ENCODE measurements at regions not wholly inside any gene's neighbourhood (a gene's known extent, or its start where the extent isn't known, plus 50 kb on each side); places are given as distances from the start of the nearest gene placed in this dataset.

DNA sequence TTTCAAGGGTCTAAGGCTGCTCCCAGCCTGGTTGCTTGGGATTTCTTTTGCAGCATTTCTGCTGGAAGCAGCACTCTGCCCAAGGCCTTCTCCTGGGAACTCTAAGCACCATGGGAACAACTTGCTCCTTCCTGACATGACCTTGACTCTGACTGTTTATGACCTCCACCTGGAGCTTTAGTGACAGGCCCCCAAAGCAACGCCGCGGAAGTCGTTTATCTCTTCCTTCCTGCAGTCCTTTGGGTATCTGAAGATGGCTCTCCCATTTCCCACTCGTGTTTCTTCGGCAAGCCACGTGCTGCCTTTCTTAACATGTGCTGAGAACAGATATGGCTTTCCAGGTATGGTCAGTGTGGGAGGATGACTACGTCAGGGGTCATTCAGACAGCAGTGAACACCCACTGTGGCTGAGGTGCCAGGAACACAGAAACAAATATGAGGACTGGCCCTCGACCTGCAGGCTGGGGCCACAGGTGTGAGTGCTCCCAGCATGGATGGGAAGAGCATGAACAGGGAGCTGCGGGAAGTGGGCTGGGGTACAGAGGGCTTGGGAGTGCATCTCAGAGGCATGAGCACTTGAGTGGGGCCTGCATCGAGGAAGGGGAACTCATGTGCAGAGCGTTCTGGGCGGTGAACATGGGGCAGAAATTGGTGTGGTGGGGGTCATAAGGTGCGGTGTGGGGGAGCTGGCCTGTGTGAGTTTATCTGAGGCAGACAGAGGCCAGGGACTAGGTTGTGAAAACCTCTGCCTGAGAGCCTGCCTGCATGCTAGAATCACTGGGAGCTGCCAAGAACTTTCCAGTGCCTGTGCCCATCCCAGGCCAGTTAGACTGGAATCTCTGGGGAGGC lies 140.5 kb downstream of the TSN start:
- in situ Hi-C loops (cut with HindIII; ENCODE audit: low sequenced_read_pairs) = no loop called here

DNA sequence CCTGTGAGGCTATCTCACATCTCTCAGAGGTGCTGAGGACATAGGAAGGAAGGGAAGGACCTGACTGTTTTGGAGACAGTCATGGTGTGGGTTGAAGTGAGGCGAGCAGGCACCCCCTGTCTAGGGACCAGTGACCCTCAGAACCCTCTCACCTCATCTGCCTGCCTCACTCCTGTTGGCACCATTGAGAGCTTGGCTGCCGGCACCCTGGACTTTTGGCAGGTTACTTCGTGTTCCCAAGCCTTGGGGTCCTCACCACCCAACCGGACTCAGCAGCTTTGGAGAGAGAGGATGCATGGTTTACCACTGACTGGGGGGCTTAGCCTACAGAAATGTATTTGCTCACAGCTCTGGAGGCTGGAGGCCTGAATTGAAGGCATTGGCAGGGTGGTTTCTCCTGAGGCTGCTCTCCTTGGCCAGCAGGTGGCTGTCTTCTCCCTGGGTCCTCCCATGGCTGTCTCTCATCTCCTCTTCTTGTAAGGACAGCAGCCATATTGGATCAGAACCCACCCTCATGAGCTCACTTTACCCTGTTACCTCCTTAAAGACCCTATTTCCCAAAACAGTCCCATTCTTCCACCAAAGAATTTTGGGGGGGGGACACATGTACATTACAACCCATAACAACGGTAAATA lies 142.0 kb downstream of the TSN start:
- in situ Hi-C loops (cut with HindIII; ENCODE audit: low sequenced_read_pairs) = no loop called here

DNA sequence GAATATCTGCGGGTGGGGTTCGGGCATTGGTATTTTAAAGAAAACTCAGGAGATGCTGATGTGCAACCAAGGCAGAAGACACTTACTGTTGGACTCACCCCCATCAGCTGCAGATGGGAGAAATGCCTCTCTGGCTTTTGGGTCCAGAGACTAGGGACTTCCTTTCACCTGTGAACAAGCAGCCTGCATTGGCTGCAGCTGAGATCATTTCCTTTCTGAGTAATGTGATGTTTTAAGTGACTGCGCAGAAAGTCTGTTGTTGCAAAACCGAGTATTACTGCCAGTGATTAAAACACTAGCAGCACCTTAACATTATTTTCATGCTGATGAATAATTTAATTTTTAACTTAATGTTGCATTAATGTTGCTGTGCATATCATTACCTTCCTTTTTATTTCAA lies 143.0 kb downstream of the TSN start:
- in situ Hi-C loops (cut with HindIII; ENCODE audit: low sequenced_read_pairs) = no loop called here

DNA sequence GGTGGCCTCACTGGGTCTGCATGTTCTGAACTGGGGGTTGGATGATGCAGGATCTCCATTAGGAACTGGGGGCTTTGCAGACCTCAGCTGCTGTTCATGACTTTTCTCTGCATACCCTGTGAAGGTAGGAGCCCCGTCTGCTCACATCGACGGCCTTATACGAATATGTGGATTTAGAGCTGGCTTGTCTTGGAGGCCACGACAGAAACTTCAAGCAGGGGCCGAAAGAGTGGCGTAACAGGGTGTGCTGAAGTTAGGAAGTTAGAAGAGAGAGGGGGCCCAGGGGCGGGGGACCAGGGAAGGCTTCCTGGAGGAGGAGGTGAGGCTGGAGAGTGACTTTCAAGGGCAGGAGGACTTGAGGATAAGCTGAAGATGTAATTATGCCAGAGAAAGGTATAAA lies 144.9 kb downstream of the TSN start:
- in situ Hi-C loops (cut with HindIII; ENCODE audit: low sequenced_read_pairs) = no loop called here

DNA sequence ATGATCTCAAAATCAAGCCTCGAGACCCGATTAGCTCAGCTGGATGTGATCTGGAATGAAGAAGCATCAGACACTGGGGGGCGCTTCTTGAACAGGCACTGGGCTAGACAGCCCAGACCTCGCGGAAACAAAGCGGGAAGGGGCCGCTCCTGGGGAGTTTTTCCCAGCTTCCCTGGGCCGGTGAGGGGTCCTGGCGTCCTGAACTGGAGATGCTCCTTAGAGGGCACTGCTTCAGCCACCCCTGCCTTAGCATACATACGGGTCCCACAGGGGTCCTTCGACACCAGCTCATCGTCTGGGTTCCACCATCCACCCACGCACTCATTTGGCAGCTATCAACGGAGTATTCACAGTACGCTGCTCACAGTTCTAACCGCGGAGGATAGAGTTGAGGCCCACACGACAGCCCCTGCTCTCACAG lies 146.7 kb downstream of the TSN start:
- in situ Hi-C loops (cut with HindIII; ENCODE audit: low sequenced_read_pairs) = no loop called here

DNA sequence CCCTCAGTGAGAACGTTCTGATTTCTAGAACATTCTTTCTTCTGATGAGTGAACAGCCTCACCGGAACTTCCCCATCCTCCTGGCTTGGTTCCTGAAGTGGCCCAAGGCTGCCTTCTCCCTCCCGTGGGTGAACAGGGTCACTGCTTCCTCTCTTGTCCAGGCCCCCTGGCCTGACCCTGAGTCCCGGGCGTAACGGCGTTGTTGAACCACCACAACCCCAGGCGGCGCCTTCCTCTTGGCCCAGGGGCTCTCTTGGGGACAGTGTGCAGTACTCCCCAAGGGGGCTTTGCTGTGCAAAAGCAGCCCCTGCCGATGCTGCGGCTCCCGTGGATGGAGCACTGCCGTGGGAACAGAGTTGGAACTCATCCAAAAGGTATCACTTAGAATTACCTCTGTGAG lies 147.2 kb downstream of the TSN start:
- in situ Hi-C loops (cut with HindIII; ENCODE audit: low sequenced_read_pairs) = no loop called here

DNA sequence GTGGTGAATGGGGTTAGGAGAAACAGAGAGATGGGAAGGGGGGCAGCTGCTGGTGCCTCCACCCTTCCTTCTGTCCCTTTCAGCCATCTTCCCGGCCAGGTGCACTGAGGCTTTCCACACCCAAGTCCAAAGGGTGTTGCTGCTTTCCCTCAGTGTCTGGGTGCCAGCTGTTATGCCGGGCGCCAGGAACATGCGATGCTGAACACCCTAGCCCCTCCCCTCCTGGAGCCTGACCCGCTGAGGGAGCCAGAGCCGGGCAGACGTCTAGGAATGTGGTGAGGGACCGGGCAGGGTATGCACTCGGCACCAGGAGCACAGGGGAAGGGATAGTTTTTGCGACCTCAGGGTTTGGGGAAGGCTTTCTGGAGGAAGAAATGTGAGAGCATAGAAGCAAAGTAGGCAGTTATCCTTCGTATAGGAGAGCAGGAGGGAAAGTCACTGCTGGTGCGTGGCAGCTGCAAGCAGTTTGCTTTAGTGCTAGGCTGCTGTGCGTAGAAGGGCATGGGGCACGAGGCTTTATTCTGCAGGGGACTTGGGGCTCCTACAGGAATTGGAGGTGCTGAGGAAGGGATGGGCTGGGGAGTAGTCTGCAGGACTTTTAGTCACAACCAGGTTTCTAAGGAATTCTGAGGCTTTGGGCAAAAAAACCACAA lies 147.7 kb downstream of the TSN start:
- in situ Hi-C loops (cut with HindIII; ENCODE audit: low sequenced_read_pairs) = no loop called here

DNA sequence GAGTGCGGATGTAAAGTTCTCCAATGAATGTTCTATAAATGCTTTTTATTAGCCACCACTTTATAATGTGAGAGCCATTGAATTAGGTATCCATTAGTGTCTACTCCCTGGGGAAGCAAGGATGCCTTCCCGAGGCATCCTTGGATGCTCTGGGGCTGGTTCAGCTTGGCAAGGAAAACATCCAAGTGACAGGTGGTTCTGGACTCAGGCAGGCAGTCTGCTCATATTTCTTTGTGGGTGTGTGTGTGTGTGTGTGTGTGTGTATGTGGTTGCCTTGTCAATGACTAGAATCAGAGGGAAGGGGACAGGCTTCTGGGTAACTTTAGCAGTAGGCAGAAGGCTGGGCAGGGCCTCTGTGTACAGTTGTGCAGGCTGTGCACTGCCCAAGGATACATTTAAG lies 149.2 kb downstream of the TSN start:
- in situ Hi-C loops (cut with HindIII; ENCODE audit: low sequenced_read_pairs) = no loop called here

DNA sequence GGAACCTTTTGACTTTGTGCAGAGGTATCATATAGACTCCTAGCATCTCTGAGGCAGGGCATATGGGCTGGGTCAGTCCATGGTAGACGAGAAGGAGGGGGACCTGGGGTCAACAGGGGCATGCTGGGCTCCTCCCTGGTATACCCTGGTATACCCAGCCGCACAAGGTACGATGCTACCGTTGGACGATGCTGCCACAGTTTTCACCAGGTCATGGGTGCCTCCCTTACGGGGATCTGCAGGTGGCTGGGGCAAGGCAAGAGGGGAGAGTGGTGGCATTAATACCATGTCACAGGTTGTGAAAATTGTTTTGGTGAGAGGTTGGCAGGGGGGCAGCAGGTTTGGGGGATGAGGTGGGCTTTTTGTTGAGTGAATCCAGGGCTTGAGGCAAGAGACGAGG lies 149.8 kb downstream of the TSN start:
- in situ Hi-C loops (cut with HindIII; ENCODE audit: low sequenced_read_pairs) = no loop called here

DNA sequence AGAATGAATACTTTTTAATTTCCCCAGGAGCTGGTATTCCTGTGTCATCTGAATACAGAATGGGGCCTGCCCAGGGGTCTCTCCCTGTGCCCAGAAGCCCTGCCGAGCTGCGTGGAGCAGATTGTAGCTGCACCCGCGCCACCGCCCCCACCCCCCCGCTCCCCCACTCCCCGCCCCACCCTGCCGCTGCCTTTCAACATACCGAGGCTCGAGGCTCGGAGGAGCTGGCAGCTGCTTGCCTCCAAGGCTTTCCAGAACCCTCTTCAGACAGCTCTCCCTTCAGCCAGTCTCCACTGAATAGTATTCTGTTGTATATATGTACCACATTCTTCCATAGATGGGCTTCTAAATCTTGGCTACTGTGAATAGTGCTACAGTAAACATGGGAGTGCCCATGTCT lies 150.7 kb downstream of the TSN start:
- in situ Hi-C loops (cut with HindIII; ENCODE audit: low sequenced_read_pairs) = no loop called here

DNA sequence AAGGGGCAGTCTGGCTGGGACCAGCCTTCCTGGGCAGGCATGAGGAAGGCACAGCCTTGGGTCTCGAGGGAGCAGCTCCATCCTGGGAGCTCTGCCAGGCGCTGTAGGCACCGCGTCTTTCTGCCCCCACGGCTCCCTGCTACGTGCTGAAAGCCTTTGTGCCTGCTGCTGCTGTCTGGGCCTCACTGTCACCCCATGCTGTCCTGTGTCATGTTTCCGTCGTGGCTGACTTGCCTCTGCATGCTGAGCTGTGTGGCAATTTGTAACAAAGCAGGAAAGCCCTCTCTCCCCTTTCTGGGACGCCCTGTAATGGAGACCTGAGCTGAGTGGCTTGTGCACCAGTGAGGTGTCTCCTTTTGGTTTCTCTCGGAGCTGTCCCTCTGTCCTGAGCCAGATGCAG lies 152.5 kb downstream of the TSN start:
- in situ Hi-C loops (cut with HindIII; ENCODE audit: low sequenced_read_pairs) = no loop called here

DNA sequence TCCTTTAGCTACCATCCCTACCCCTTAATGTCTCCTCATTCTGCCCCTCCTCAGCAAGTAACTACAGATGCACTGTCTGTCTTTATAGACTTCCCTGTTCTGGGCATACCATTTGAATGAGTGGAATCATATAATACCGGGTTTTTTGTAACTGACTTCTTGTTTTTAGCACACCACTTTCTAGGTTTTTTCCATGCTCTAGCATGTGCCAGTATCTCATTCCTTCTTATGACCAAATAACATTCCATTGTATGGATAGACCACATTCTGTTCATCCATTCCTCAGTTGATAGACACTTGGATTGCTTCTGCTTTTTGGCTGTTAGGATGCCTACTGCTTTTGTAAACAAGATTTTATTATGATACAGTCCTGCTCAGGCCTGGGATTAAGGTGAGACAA lies 154.7 kb downstream of the TSN start:
- in situ Hi-C loops (cut with HindIII; ENCODE audit: low sequenced_read_pairs) = no loop called here

DNA sequence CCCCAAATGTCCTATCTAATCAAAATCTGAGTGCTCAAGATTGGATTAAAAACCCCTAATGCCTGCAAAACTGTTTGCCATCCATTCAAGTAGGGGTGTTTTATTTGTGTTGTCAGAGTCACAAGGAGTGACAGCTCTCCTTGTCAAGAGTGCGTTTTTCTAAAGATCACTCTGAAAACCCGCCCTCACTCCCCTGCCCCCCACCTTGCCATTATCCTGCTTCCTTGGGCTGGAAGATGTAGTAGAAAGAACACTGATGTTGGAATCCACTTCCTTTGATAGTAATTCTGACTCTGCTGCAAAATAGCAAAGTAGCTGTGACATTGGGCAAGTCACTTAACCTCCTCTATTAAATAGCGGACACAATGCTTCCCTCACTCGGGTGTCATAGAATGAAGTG lies 155.6 kb downstream of the TSN start:
- in situ Hi-C loops (cut with HindIII; ENCODE audit: low sequenced_read_pairs) = no loop called here

DNA sequence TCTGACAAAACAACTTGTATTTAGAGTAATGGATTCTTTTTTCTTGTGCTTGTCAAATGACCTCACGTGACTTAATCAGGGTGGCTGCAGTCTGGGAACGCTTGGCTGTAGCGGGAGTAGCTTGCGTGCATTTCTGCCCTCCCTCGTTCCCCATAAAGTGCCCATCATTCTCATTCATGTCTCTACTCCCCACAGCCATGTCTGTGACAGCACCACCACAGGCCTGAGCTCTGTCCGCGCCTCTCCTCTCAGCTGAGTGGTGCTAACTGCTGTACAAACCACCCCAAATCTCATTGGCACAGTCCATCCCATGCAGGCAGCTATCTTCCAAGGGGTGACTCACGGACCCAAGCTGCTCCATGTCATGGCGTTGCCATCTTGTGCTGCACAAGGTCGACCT lies 161.7 kb downstream of the TSN start:
- in situ Hi-C loops (cut with HindIII; ENCODE audit: low sequenced_read_pairs) = no loop called here

DNA sequence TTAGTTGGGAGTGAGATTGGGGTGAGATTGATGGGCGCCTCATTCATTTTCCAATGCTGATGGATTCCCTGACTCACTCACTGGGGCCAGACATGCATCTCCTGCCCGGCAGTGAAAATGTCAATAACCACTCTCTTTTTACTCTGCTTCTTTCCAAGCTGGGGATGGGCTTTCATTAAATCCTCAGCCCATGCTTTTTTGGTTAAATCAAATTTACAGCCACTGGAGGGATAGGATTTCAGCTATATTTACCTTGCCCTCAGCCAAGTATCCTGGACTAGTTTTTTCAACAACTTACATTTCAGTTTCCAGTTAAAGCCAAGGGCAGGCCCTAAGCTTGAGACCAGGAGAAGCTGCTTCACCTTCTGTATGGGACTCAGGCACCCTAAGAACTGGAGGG lies 162.8 kb downstream of the TSN start:
- in situ Hi-C loops (cut with HindIII; ENCODE audit: low sequenced_read_pairs) = no loop called here

DNA sequence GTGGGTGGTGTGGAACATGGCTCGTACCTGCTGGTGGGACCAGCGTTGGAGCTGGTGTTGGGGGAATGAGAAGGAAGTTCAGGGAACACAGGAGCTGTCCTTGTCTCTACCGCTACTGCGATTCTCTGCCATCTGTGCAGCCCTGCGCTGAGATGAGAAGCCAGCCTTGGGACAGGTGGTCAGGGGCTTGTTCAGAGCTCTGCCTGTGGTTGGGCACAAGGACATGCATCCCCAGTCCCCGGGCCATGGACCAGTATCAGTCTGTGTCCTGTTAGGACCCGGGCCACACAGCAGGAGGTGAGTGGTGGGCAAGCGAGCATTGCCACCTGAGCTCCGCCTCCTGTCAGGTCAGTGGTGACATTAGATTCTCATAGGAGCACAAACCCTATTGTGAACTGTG lies 164.4 kb downstream of the TSN start:
- in situ Hi-C loops (cut with HindIII; ENCODE audit: low sequenced_read_pairs) = no loop called here

DNA sequence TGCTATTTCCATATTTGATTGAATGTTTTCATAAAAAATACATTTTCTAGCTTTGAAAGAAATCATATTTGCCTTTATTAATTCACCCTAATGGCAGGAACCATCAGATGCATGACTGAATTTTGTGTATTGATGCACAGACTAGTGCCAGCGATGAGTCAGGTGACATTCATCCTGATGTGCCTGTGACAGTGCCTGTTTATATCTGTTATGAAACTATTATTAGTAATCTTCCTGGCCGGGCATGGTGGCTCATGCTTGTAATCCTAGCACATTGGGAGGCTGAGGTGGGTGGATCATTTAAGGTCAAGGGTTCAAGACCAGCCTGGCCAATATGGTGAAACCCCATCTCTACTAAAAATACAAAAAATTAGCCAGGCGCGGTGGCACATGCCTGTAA lies 170.0 kb downstream of the TSN start:
- in situ Hi-C loops (cut with HindIII; ENCODE audit: low sequenced_read_pairs) = no loop called here

DNA sequence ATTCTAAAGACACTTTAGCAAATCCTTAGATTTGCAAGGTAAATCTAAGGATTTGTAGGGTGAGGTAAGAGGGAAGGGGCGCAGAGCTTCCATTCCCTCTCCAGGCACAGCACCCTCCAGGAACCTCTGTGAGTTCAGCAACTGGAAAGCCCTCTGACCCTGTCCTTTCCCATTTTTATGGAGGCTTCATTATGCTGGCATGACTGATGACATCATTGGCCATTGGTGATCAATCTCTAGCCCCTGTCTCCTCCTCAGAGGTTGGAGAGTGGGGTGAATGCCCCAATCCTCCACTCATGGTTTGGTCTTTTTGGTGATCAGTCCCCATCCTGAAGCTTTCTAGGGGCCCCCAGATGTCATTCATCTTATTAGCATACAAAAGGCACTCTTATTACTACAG lies 187.8 kb downstream of the TSN start:
- in situ Hi-C loops (cut with HindIII; ENCODE audit: low sequenced_read_pairs) = no loop called here

DNA sequence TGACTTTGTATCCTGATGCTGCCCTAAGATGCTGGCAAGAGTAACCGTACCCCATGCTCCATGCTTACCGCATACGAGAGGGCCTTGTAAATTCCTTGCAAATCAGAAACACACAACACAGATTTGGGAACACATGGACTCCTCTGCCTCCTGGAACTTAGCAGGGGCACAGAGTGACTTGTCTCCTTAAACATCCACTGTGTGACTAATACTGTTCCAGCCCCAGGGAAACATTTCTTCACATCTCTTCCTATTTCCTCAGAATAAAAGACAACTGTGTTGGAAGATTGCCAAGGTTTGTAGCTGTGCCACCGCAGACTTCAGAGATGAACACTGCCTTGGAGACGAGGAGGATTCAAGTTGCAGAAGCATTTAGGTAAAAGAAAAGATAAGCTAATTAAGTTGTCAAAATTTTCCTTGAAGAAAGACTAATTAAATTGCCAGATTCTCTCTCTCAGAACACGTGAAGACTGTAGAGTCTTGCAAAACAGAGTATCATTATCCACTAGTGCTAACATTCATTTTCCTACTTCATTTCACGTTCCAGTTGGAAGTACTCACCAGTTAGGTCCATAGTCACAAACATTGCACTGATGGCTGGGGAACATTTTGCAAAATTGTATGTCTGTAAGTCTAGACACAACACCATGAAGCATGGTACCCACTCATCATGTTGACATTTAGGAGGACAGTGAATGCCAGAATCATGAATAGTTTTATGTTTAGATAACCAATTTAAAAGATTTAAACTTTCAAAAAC lies 188.8 kb downstream of the TSN start:
- in situ Hi-C loops (cut with HindIII; ENCODE audit: low sequenced_read_pairs) = no loop called here

DNA sequence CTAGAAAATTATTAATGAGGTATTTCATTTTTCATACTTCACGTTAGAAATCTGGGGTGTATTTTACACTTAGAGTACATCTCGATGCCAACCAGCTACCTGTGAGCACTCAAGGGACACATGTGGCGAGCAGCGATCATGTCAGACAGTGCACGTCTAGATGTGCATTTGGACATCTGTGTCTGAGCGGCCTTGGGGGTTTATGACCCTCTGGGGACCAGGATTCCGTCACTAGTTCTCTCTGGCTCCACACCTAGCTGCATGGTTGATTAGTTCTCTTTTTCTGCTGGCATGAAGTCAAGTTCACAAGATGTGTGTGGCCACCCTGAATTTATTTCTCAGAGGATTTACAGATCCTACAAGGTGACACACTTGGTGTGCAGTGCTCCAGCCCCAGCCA lies 192.2 kb downstream of the TSN start:
- in situ Hi-C loops (cut with HindIII; ENCODE audit: low sequenced_read_pairs) = no loop called here

DNA sequence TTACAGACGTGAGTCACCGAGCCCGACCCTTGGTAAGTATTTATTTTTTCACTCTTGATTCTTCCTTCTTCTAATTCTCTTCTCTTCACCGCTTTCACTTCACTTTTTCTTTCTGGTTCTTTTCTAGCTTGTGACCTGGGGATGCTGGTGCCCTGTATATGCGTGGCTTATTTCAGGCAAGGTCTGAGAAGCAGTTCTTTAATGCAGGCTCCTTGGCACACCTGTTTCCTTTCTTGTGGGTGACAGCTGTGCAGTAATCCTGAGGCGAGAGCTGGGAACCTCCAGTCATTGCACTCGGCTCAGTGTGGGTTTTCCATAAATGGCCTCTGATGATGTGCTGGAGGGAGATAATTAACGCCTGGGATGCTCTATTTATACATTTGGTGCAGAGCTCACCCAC lies 193.8 kb downstream of the TSN start:
- in situ Hi-C loops (cut with HindIII; ENCODE audit: low sequenced_read_pairs) = no loop called here

Data from endothelial cell of hepatic sinusoid (primary cell).